Midbrain (tissue), 1 donor: ENCODE measurements at regions not wholly inside any gene's neighbourhood (a gene's known extent, or its start where the extent isn't known, plus 50 kb on each side); places are given as distances from the start of the nearest gene placed in this dataset.

Source experiments
- DNase-seq: peaks from one replicate; lab custom pipeline; 2025; lab: John Stamatoyannopoulos, UW

- no peak for DNase-seq
These were observed 2783.8 kb downstream of the PCDH9 start for GRCh38 chr13:64446372-64446771.

DNA sequence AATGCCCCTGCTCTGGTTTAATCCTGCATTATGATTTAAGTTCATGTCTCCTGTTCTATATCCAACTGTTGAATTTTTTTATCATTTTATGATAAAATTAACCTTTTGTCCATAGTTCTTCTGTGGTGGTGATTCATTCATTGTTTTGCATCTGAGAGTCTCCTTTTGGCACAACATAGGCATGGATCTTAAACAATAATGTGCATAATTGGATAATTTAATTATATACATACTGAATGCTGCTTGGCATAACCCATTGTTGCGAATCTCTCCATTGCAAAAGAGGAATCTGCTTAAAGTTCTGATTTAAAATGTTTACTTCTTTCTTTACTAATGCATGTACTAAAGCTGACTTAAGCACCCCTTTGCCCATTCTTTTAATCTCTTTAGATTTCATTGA is 2788.4 kb downstream of the PCDH9 start:
- DNase-seq: no peak

- DNase-seq: no peak
These were observed 2792.1 kb downstream of the PCDH9 start for GRCh38 chr13:64438084-64438483.

- no peak for DNase-seq
These were observed 2800.4 kb downstream of the PCDH9 start for GRCh38 chr13:64429691-64430090.

DNA sequence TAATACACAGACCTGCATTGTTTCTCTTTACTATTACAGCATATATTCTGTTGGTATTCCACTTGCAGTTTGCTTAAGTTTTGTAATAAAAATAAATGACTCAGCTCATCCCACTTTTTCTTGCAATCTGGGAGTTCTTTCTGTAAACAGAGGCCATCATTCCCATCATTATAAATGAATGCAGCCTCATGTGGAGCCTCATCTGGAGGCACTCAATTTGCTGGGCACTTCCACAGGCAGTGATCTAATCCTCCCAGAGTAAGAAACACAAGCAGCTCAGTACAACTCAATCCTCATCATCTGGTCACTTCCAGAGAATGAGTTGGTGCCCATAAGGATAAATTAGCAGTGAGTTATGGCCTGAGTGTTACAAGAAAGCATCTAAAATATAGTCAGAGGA is 2801.9 kb downstream of the PCDH9 start:
- DNase-seq: no peak

DNA sequence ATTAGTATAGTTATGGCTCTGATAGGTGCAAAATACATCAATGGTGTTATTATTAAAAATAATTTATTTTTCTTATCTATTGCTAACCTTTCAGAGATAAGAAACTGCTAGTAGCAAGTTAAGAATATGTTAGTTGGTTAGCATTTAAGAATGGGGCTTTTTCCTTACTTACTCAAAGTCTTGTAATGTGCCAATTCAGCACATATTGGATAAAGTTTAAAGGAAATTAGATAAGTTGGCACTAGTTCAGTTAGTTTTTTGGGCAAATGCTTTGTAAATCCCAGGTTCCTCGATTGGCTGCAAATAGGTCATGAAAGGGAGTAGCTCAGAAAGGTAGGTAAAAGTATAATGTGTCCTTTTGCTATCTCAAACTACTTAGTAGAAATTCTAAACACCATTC is 2806.7 kb downstream of the PCDH9 start:
- DNase-seq: no peak

DNA sequence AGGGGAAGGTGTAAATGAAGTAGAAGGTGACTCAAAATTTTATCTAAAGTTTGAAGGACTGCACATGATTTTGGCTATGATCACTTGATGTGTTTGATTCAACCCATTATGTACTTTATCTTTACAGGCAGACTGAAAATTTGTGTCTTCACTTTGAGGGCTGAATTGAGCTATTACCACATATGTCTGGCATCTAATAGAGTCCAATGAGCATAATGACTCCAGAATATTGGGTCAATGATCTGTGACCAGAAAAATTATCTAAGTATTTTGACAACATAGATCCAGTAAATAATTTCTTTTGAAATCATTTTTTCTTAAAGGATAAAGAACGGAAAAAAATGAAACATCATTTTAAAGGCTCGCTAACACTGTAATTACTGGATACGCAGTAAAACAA is 2810.0 kb downstream of the PCDH9 start:
- DNase-seq: no peak

- no peak for DNase-seq
These were observed 2812.6 kb downstream of the PCDH9 start for GRCh38 chr13:64417581-64417980.

DNA sequence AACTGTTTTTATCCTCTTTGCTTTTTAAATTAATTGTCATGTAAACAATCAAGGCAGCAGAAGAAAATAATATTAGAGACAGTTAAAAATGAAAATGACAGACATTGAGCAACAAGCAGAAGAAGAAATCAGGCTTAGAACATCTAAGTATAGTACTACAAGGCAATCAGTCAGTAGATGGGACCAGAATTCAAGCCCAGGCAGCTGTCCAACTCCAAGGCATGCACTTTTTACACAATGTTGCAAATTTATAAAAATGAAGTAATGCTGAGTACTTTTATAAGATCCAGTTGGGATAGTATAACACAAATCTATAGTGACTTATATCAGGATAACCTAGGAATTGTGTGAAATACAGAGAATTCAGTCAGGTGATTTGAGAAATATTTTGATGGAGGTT is 2815.8 kb downstream of the PCDH9 start:
- DNase-seq: no peak

- DNase-seq: no peak
These were observed 2816.6 kb downstream of the PCDH9 start for GRCh38 chr13:64413529-64413928.

GRCh38 chr13:64410276-64411053 is 2819.7 kb downstream of the PCDH9 start:
- no peak for DNase-seq

DNA sequence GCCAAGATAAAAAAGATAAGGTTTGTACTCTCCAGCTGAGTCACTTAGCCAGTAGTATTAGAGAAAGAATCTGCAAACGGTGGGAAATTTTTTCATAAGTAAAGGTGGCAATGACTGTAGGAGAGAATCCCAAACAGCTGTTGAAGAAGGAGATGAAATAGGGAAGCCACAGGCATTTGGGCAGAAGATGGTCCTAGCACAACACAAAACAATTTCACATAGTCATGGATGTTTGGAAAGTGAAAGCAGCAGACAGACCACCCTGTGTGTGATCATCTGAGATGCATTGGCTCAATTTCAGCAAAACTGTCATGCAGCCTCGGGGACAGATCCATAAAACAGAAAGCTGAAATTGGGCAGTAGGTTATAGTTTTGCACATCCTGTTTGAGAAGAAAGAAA is 2832.4 kb downstream of the PCDH9 start:
- no peak for DNase-seq

- DNase-seq: no peak
These were observed 2852.5 kb downstream of the PCDH9 start for GRCh38 chr13:64377606-64378005.

- DNase-seq: no peak
These were observed 2858.7 kb downstream of the PCDH9 start for GRCh38 chr13:64371461-64371860.

- DNase-seq: no peak
These were observed 2859.1 kb downstream of the PCDH9 start for GRCh38 chr13:64371045-64371444.

GRCh38 chr13:64369121-64369520 is 2861.0 kb downstream of the PCDH9 start:
- DNase-seq: no peak

GRCh38 chr13:64362564-64362963 is 2867.6 kb downstream of the PCDH9 start:
- DNase-seq: no peak

- DNase-seq: no peak
These were observed 2882.5 kb downstream of the PCDH9 start for GRCh38 chr13:64347664-64348063.

DNA sequence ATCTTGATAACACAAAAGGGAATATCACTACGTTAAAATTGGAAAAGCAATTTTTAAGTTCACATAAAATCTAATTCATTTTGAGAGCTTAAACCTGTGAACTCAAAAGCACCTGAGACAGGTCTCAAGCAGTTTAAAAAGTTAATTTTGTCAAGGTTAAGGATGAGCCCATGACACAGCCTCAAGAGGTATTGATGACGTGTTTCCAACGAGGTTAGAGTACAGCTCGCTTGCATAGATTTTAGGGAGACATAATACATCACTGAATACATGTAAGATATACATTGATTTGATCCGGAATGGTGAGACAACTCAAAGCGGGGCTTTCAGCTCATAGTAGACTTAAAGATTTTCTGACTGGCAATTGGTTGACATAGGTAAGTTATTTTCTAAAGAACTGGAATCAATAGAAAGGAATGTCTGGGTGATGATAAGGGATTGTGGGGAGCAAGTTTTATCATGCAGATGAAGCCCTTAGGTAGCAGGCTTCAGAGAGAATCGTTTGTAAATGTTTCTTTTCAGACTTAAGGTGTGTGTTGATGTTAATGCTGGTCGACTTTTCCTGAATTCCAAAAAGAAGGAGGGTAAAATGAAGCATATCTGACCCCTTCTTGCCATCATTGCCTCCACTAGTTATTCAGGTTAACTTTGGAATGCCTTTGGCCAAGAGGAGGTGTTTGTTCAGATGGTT is 2890.6 kb downstream of the PCDH9 start:
- no peak for DNase-seq

DNA sequence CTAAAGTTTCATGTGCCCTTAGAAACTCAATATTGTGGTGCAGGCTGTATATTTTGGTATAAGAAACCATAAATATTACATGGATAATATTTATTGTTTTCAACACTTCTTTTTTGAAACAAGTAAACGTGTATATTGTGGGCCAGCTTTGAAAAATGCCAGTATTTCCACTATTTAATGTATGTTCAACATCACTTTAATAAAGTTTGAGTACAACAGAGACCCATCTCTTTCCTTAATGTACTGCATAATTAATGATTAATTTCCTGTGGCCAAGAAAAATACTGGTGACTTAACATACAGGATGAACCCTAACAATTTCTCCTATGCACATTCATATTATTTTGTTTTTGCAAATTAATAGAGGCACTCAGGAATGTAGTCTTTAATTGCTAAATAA is 2891.5 kb downstream of the PCDH9 start:
- no peak for DNase-seq

DNA sequence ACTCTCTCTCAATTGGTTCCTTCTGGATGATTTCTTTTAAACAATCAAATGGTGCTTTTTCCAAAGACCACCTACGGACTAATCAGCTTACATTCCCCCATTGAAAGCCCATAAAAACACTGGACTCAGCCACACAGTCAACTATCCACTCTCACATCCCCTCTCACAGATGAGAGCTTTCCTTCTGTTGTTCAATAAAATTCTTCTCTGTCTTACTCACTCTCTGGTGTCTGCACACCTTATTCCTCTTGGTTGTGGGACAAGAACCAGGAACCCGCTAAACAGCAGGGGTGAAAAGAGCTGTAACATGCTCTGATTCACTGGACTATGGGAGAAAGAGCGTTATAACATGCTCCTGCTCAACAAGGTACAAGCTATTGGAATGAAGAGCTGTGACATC is 2896.2 kb downstream of the PCDH9 start:
- DNase-seq: no peak

- DNase-seq: no peak
These were observed 2898.1 kb downstream of the PCDH9 start for GRCh38 chr13:64332048-64332447.

GRCh38 chr13:64327505-64328194 is 2902.5 kb downstream of the PCDH9 start:
- no peak for DNase-seq
